ENCODE measurements at regions not wholly inside any gene's neighbourhood (a gene's known extent, or its start where the extent isn't known, plus 50 kb on each side); places are given as distances from the start of the nearest gene placed in this dataset.

- no peak overlapping the region for H2AFZ ChIP-seq (ENCODE audit: low read depth, low read length)
- DNase-seq (ENCODE audit: low read depth, low spot score) (no peak), FAIRE-seq (no peak)
- no peak overlapping the region for H3K27ac ChIP-seq (ENCODE audit: insufficient read depth, low read depth, low read length)
- TF ChIP-seq POLR2A (IDR thresholded peaks at IDR 0.05; ENCODE audit: low read depth, low read length) (no peak), POLR2AphosphoS5 (IDR thresholded peaks at IDR 0.05; ENCODE audit: insufficient read depth, low read depth, low read length) (no peak), FOS (IDR thresholded peaks at IDR 0.05; ENCODE audit: borderline replicate concordance, insufficient read depth, low read length) (no peak), GATA2 (IDR thresholded peaks at IDR 0.05; ENCODE audit: insufficient read depth, insufficient read length, low read depth, low read length) (no peak), JUN (IDR thresholded peaks at IDR 0.05; ENCODE audit: borderline replicate concordance, insufficient read depth, insufficient read length, low read depth) (no peak), MAX (IDR thresholded peaks at IDR 0.05; ENCODE audit: insufficient read depth, insufficient read length) (no peak), CTCF (IDR thresholded peaks at IDR 0.05; ENCODE audit: extremely low read depth in 1 of 2, insufficient read depth in 1 of 2, low read depth in 1 of 2, low read length in 2 of 2) (no peak), MYC (IDR thresholded peaks at IDR 0.05; ENCODE audit: low read depth, low read length) (no peak)
- ChIA-PET POLR2A (no interaction called here), CTCF (interaction anchor here (0.7 to 2.4 kb wide), 5 partner anchors 10 to 220 kb away, joined by 3 to 8 read pairs (median 4); no protein-coding TSS in a partner anchor)
- no peaks in the 10 kb centered on the region for H4K20me1 ChIP-seq (replicated peaks; ENCODE audit: control insufficient read depth, extremely low read depth, insufficient read depth, low read length)
- BruUV-seq (replicated peaks), result no TSS peak
- H3K27me3 ChIP-seq (ENCODE audit: control insufficient read depth in 2 of 2, insufficient read depth in 2 of 2, low read length in 2 of 2), result peaks cover 42 to 45% of the 10 kb centered on the region in 2 experiments
- no peaks in the 10 kb centered on the region for H3K4me1 ChIP-seq (ENCODE audit: control insufficient read depth, extremely low read depth, insufficient read depth, low read length)
- no peak overlapping the region for H3K4me3 ChIP-seq (replicated peaks in 1 of 3; ENCODE audit: insufficient read depth in 1 of 3, low read depth in 1 of 3, low read length in 3 of 3)
- H3K4me2 ChIP-seq (ENCODE audit: insufficient read depth, low read length), result no peak overlapping the region
- H3K9me1 ChIP-seq (replicated peaks; ENCODE audit: control insufficient read depth, extremely low read depth, insufficient read depth, low read length), result no peaks in the 10 kb centered on the region
- no peak overlapping the region for H3K9ac ChIP-seq (replicated peaks; ENCODE audit: extremely low read depth, insufficient read depth, low read length)
- dilution Hi-C loops (cut with MboI; ENCODE audit: extremely low pct_ligation_motif_present, low sequenced_read_pairs), result no loop called here
- intact Hi-C loops (cut with micrococcal nuclease), result no loop called here
- H3K9me3 ChIP-seq (replicated peaks; ENCODE audit: control insufficient read depth, insufficient read depth, low read length), result no peaks in the 10 kb centered on the region
- H3K79me2 ChIP-seq (ENCODE audit: control insufficient read depth, insufficient read depth, low read length), result no peaks in the 10 kb centered on the region
- H3K36me3 ChIP-seq (ENCODE audit: control insufficient read depth in 2 of 2, extremely low read depth in 1 of 2, insufficient read depth in 2 of 2, low read length in 2 of 2), result no peaks in the 10 kb centered on the region
Measured at GRCh38 chr1:212529211-212529741, 79.3 kb upstream of the ATF3 start.

All from endothelial cell of umbilical vein (primary cell).